GM18873 (cell line): ENCODE measurements at regions not wholly inside any gene's neighbourhood (a gene's known extent, or its start where the extent isn't known, plus 50 kb on each side); places are given as distances from the start of the nearest gene placed in this dataset.
"Not testable (repeated sequence)": the region's sequence is repeated elsewhere in the genome, so short reads cannot be mapped to it uniquely, and the experiment has no call there.

Source experiments
- ATAC-seq: cut with Tn5 transposase; IDR thresholded peaks from one replicate; pipeline ENCODE4 v1.9.1; 2021; ENCODE audit warnings: mild to moderate bottlenecking, moderate library complexity, moderate number of reproducible peaks; ENCODE audit not compliant: unreplicated experiment, low FRiP score

DNA sequence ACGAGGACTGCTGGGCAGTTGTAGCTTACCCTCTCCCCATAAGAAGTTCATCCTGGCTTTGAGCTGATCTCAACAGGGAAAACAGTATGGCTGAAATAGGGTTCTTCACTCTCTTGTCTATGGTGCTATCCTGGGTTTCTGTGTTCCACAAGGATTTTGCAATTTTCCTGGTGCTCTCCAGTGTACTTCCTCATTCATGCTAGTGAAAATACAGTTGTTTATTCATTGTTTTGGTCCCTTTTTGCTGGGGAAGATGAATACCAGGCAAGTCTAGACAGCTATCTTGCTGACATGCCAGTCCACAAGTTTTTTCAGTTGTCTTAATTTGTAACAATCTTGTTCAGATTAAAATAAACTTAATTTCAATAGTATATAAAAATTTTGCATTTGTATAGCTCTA is 306.5 kb downstream of the DLEU7 start:
- ATAC-seq, result no peak

- ATAC-seq, result no peak
Measured at GRCh38 chr13:50539791-50540530, 303.5 kb downstream of the DLEU7 start.

DNA sequence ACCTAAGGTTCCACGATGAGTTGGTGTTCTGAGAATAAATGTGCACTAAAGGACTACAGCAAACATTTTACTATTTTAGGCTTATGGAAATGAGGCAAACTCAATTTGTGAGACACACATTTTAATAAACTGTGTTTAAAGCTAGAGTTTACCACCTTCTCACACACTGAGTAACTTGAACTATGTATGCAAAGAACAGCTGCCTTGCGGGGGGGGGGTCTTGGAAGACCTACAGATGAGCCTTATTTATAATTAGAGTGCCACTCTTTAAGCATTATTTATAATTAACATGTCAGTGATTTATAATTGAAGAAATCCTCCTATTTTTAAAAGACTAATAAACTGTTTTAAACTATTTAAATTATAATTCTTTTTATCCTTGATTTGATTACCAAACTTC is 300.4 kb downstream of the DLEU7 start:
- no peak for ATAC-seq

GRCh38 chr13:50543782-50544181 is 299.7 kb downstream of the DLEU7 start:
- no peak for ATAC-seq

DNA sequence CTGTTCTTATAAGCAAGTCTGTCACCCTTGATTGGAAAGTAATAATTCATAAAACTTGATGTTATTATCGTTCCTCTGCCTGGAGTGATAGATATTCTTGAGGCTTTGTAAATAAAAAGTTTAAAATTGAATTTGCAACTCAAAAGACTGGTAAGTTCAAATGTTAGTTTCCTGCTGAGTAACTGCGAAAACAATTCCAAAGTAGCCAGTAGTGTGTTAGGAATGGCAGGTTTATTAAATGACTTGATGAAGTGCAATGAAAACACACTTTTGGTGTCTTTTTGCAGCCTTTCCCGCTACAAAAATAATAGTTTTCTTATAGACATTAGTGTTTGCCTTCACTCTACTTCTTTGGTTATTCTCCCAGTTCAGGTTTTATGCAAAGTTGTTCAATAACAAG is 299.3 kb downstream of the DLEU7 start:
- ATAC-seq, result no peak

DNA sequence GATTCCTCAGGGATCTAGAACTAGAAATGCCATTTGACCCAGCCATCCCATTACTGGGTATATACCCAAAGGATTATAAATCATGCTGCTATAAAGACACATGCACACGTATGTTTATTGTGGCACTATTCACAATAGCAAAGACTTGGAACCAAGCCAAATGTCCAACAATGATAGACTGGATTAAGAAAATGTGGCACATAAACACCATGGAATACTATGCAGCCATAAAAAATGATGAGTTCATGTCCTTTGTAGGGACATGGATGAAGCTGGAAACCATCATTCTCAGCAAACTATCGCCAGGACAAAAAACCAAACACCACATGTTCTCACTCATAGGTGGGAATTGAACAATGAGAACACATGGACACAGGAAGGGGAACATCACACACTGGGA is 296.3 kb downstream of the DLEU7 start:
- ATAC-seq, result not testable (repeated sequence)

GRCh38 chr13:50548586-50548985 is 294.9 kb downstream of the DLEU7 start:
- no peak for ATAC-seq

- no peak for ATAC-seq
Measured at GRCh38 chr13:50549221-50549942, 294.1 kb downstream of the DLEU7 start.

- ATAC-seq, result no peak
Measured at GRCh38 chr13:50550151-50550550, 293.3 kb downstream of the DLEU7 start.

GRCh38 chr13:50552424-50552966 is 291.0 kb downstream of the DLEU7 start:
- ATAC-seq, result no peak

- no peak for ATAC-seq
Measured at GRCh38 chr13:50561739-50562138, 281.8 kb downstream of the DLEU7 start.

DNA sequence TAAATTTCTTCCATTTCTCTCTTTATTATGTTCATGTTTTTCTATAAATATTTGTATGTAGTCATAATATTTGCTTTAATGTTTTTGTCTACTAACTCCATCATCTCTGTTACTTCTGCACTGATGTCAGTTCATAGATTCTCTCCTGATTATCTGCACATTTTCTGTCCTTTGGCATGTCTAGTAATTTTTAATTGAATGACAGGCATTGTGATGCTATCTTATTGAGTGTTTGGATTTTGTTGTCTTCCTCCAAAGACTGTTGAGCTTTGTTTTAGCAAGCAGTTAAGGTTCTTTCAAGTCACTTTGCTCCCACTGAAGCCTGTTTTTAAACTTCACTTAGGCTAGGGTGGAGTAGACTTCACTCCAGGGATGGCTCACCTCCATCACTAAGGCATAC is 276.8 kb downstream of the DLEU7 start:
- ATAC-seq, result no peak

GRCh38 chr13:50572129-50572528 is 271.4 kb downstream of the DLEU7 start:
- ATAC-seq, result no peak

DNA sequence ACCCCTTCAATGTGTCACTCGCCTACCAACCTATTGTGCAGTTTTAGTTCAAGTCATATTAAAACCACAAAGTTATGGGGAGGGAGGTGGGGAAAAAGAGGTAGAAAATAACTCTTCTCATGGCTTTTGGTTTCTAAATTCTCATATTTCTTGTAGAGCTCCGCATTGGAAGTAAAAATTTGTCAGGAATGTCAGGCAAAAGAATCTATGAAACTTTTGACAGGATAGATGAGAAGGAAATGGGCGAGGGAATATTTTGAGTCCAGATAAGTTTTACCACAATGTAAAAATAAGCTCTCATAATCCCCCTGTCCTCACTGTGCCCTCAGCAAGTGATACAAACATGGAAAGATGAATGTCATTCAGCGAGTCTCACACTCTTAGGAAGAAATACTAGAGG is 270.4 kb downstream of the DLEU7 start:
- ATAC-seq, result no peak

DNA sequence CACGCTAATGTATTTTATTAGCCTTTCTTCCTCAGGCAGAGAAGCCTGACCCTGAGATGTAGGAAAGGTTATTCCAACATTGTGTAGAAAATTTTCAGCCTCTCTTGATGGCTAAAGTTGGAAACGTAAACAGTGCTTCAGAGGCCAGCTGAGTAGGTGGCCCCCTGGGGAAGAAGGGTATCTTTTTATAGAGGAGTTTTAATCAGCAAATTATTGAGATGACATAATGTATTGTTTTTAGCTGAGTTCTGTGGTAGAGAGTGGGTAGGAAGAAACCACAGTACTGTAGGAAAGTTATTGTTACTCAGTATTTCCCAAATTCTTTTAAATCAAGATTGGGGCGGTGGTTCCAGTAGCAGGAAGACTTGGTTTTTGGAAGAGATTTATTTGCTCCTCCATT is 268.8 kb downstream of the DLEU7 start:
- no peak for ATAC-seq

GRCh38 chr13:50575138-50575537 is 268.4 kb downstream of the DLEU7 start:
- ATAC-seq, result no peak

DNA sequence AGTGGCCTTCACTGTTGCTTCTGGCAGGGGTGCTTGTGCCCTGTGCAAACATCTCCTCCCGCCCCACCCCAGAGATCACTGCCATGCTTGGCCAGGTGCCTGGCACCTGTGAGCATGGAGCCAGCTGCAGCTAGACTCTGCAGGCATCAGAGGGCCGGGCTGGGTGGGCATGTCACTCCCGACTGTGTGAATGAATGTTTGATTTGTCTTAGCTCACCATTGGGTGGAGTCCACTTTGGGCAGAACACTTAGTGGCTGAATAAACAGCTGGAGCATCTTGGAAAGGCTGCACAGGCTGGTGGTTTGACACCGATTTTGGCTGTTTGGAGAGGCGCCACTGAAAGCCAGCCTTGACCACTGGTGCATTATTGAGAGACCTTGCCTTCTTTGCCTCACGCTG is 267.3 kb downstream of the DLEU7 start:
- ATAC-seq, result no peak

DNA sequence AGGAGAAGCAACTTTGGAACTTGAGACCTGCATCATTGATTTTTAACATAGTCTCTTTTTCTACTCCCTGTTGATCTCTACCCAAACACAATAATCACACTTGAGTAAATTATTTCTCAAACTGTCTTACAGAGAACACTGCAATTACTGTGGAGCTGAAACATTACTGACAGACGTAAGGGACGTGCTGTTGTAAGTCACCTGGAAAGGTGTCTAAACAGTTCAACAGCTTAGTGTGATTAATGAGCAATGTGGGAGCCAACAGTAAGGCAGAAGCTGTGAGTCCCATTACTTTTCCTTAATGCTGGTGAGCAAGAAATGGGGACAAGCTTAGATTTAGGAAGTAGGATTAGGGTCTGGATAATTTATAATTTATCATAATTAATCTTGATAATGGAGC is 265.7 kb downstream of the DLEU7 start:
- no peak for ATAC-seq

DNA sequence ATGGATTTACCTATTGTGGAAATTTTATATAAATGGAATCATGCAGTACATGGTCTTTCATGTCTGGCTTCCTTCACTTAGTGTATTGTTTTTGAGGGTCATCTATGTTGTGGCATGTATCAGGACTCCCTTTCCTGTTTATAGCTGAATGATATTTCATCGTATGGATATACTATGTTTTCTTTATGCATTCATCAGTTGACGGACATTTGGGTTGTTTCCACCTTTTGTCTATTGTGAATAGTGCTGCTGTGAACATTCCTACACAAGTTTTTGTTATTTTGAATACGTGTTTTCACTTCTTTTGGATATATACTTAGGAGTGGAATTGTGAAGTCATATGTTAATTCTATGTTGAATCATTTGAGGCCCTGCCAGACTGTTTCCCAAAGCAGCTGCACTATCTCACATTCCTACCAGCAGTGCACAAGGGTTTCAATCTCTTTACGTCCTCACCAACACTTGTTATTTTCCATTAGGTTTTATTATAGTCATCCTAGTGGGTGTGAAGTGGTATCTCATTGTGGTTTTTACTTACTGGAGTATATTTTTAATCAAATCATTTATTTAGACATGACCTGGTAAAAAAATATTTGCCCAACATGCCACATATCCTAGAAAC is 262.7 kb downstream of the DLEU7 start:
- ATAC-seq, result no peak

DNA sequence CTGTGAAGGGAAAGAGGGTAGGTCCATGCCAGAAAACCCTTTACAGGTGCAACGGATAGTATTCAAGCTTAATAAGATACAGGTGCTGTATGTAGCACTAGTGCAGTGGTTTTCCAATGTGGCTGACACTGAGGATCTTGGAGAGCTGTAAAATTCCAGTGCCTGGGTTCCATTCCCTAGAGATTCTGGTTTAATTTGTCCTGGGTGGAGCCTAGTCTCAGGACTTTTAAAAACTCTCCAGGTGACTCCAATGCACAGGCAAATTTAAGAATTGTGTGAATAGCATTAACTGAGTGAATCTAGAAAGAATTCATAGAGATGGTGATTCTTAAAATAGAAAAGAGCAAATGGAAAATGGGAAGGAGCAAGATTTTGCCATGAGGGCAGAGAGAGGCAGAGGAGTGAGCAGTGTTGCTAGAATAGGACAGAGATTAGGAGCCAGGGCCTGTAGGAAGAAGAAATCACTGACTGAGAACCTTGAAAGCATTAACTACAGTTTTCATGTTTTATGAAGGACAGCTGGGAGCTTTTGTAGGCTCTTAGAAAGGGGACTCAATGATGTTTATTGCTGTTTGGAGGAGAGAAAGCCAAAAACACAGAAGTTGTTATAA is 261.8 kb downstream of the DLEU7 start:
- no peak for ATAC-seq
